ENCODE measurements at regions not wholly inside any gene's neighbourhood (a gene's known extent, or its start where the extent isn't known, plus 50 kb on each side); places are given as distances from the start of the nearest gene placed in this dataset.
"Not testable (repeated sequence)": the region's sequence is repeated elsewhere in the genome, so short reads cannot be mapped to it uniquely, and the experiment has no call there.

DNA sequence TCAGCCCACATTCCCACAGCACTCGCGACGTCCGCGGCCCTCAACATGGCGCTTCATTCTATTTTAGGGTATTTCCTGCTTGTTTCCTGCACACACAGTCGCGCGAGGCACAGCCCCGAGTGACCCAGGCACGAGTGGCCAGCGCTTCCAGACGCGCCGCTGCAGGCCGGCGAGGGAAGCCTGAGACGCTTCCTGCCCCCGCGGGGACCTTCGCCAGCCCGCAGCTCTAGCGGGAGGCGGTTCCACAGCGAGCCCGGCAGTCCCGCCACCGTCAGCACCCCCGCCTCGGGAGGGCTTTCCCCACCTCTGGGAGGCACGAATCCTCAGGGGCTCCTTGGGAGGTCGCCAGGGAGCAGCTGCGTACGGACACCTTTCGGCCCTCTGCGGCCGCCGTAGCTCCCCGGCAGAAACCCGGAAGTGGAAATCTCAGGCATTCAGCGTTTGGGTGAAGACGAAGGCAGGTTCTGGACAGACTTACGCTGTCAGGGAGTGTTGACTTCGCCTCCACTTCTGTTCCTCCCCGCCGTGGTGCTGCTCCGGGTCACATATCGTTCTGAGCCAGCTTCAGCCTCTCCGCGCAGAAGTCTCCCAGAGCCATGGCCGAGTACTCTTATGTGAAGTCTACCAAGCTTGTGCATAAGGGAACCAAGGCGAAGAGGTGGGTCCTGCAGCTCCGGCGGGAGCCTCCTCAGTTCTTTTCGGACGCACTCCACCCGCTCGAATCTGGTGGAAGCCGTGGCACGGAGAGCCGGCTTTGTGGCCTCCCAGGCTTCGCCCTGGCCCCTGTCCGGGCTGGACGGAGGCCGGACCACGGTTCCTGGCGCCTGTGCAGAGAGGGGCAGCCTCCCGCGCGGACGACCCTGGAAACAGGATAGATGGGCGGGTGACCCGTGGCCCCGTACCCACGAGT, 2925.9 kb upstream of the OR11H1 start:
- Histone ChIP-seq H3K27me3 (no peaks in the 10 kb centered on the region), H3K4me1 (no peaks in the 10 kb centered on the region), H3K9me3 (no peaks in the 10 kb centered on the region), H3K27ac (no peak overlapping the region), H3K4me3 (no peak overlapping the region), H3K36me3 (peaks cover 0 to 2% of the 10 kb centered on the region in 2 donors)
- intact Hi-C loops (cut with DNase I; ENCODE audit: low total_unique reads), result no loop called here
- no peak for TF ChIP-seq POLR2A (IDR thresholded peaks at IDR 0.05)
- TF ChIP-seq, protein P1, sequence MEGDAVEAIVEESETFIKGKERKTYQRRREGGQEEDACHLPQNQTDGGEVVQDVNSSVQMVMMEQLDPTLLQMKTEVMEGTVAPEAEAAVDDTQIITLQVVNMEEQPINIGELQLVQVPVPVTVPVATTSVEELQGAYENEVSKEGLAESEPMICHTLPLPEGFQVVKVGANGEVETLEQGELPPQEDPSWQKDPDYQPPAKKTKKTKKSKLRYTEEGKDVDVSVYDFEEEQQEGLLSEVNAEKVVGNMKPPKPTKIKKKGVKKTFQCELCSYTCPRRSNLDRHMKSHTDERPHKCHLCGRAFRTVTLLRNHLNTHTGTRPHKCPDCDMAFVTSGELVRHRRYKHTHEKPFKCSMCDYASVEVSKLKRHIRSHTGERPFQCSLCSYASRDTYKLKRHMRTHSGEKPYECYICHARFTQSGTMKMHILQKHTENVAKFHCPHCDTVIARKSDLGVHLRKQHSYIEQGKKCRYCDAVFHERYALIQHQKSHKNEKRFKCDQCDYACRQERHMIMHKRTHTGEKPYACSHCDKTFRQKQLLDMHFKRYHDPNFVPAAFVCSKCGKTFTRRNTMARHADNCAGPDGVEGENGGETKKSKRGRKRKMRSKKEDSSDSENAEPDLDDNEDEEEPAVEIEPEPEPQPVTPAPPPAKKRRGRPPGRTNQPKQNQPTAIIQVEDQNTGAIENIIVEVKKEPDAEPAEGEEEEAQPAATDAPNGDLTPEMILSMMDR (IDR thresholded peaks at IDR 0.05), result no peak
- no peak for DNase-seq

DNA sequence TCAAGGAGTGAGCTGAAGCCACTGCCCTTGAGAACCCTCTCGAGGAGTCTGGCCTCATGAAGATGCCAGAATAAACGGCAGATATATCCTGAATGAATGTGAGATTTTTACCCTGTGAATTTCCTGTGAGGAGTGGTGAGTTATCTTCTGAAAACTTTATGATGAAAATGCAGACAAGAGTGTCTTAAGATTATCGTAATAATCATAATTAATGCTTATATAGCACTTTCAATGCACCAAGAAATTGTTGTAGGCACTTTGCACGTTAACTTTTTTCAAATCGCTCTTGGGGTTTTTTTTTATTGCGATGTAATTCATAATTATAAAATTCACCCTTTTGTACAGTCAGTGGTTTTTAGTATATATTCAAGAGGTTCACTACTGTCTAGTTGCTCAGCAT, 2924.6 kb upstream of the OR11H1 start:
- H3K27ac ChIP-seq; intact Hi-C loops (cut with DNase I; ENCODE audit: low total_unique reads); H3K27me3 ChIP-seq; H3K4me1 ChIP-seq; H3K36me3 ChIP-seq; DNase-seq; H3K4me3 ChIP-seq; H3K9me3 ChIP-seq: not testable (repeated sequence)

DNA sequence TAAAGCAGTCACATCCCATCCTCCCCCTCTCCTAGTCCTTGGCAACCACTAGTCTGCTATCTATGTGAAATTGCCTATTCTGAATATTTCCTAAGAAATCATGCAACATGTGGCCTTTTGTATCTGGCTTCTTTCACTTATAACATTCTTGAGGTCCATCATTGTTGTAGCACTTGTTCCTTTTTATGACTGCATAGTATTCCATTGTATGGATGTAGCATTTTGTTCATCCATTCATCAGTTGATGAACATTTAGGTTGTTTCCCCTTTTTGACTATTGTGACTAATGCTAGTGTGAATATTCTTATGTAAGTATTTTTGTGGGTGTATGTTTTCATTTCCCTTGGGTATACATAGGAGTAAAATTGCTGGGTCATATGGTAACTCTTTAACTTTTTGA, 2924.2 kb upstream of the OR11H1 start:
- H3K4me1 ChIP-seq; H3K27me3 ChIP-seq; H3K27ac ChIP-seq; H3K9me3 ChIP-seq; H3K4me3 ChIP-seq; DNase-seq; intact Hi-C loops (cut with DNase I; ENCODE audit: low total_unique reads); H3K36me3 ChIP-seq: not testable (repeated sequence)

DNA sequence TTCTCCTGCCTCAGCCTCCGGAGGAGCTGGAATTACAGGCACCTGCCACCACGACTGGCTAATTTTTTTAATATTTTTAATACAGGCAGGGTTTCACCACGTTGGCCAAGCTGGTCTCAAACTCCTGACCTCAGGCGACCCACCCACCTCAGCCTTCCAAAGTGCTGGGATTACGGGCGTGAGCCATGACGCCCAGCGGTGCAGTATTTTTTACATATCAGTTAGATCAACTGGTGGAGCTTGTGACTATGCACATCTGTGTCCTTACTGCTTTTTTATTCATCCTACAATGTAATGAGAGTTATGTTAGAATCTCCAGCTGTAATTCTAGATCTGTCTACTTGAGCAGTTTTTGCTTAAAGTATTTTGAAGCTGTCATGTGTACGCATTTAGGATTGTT, 2919.5 kb upstream of the OR11H1 start:
- intact Hi-C loops (cut with DNase I; ENCODE audit: low total_unique reads); H3K9me3 ChIP-seq; H3K27me3 ChIP-seq; H3K27ac ChIP-seq; DNase-seq; H3K4me1 ChIP-seq; H3K36me3 ChIP-seq; H3K4me3 ChIP-seq: not testable (repeated sequence)

DNA sequence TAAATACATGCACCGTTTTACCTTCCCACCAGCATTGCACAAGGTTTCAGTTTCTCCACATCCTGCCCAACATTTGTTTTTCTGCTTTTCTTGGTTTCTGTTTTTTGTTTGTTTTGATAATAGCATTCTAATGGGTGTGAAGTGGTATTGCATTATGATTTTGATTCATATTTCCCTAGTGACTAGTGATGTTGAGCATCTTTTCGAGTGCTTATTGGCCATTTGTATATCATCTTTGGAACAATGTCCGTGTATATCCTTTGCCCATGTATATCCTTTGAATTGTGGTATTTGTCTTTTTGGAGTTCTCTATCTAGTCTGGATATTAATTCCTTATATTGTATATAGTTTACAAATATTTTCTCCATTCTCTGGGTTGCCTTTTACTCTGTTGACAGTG, 2914.8 kb upstream of the OR11H1 start:
- Histone ChIP-seq H3K27ac (no peak overlapping the region), H3K27me3 (no peaks in the 10 kb centered on the region), H3K4me3 (no peak overlapping the region), H3K9me3 (peaks cover 0 to 3% of the 10 kb centered on the region in 2 donors), H3K4me1 (no peaks in the 10 kb centered on the region), H3K36me3 (no peaks in the 10 kb centered on the region)
- intact Hi-C loops (cut with DNase I; ENCODE audit: low total_unique reads), result no loop called here
- TF ChIP-seq POLR2A (IDR thresholded peaks at IDR 0.05), result no peak
- TF ChIP-seq, protein P1 (IDR thresholded peaks at IDR 0.05), result no peak
- DNase-seq, result no peak

DNA sequence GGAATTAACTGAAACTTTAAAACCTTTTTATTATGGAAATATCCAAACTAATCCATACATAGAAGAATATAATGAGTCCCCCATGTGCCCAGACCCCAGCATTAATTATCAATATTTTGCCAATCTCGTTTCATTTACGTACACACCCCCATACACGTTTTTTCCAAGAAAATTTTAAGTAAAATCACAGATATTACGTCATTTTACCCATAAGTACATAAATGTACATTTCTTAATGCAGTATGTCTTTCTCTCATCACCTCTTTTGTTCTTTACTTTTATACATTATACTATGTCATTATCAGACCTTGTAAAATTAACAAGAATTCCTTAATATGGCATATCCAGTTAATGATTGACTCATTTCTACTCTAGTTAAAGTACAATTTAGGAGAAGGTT, 2914.1 kb upstream of the OR11H1 start:
- H3K9me3 ChIP-seq; intact Hi-C loops (cut with DNase I; ENCODE audit: low total_unique reads); H3K36me3 ChIP-seq; H3K27me3 ChIP-seq; DNase-seq; H3K27ac ChIP-seq; H3K4me1 ChIP-seq; H3K4me3 ChIP-seq: not testable (repeated sequence)

DNA sequence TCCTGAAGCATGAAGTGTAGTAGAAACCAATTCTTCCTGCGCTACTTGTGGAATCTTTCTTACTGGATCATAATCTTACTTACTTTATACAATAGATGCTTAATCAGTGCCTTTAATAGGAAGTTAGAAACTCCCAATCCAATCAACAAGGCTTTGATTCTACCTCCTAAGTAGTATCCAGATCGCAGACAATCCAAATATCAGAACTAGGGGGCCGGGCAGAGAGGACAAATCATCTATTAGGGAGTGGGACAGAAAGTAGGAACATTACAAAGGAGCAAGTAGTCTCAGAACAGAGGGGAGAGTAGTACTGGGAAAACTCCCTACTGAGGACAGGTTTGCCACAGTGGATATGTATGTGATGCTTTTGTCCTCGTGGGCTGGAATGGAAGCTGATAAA, 2901.1 kb upstream of the OR11H1 start:
- DNase-seq; H3K27ac ChIP-seq; H3K4me3 ChIP-seq; H3K9me3 ChIP-seq; H3K4me1 ChIP-seq; intact Hi-C loops (cut with DNase I; ENCODE audit: low total_unique reads); H3K27me3 ChIP-seq; H3K36me3 ChIP-seq: not testable (repeated sequence)

DNA sequence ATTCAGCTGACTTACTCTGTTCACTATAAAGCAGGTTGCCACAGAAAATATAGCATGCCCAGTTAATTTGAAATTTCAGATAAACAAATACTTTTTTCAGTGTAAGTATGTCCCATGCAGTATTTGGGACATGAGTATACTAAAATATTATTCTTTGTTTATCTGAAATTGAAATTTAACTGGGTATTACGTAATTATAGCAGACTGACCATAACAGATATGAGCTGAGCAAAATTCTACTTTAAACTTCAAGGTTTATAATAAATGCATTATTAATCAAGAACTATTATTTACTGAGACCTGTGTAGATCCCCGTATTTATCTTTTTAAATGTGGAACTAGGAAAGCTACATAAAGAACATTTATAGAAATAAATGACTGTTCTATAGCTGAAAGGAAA, 2898.2 kb upstream of the OR11H1 start:
- intact Hi-C loops (cut with DNase I; ENCODE audit: low total_unique reads); DNase-seq; H3K27me3 ChIP-seq; H3K36me3 ChIP-seq; H3K4me1 ChIP-seq; H3K27ac ChIP-seq; H3K4me3 ChIP-seq; H3K9me3 ChIP-seq: not testable (repeated sequence)

DNA sequence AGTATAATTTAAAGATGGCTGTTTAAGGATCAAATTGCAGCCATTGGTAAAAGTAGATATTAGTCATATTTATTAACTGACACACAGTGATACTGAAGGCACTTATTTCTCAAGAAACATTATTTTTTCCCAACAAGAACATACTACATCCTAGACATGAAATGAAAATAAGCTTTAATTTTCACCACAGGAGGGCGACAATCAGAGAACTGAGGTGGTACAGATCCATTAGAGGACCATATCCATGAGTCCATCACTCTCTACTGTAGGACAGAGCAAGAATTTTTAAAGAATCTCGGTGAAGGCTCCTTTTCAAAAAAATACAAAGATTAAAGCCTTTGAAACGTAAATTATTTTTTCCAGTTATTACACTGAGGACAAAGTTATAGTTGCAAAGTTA, 2897.0 kb upstream of the OR11H1 start:
- H3K27me3 ChIP-seq; H3K4me1 ChIP-seq; H3K27ac ChIP-seq; DNase-seq; H3K9me3 ChIP-seq; intact Hi-C loops (cut with DNase I; ENCODE audit: low total_unique reads); H3K4me3 ChIP-seq; H3K36me3 ChIP-seq: not testable (repeated sequence)

DNA sequence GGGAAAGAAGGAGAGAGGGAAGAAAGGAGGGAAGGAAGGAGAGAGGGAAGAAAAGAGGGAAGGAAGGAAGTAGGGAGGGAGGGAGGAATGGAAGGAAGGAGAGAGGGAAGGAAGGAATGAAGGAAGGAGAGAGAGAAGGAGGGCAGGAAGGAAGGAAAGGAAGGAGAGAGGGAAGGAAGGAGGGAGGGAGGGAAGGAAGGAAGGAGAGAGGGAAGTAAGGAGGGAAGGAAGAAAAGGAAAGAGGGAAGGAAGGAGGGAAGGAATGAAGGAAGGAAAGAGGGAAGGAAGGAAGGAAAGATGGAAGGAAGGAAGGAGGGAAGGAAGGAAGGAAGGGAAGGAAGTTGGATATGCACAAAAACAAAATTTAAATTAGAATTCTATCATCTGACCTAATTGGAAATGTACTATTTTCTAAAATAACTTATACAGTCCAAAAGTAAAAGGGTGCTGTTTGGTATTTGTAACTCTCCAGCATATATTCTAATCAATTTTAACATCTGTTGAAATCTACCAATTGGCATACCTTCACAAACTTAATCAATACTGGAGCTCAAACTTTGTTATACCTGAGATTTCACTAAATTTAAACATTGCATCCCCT, 2890.3 kb upstream of the OR11H1 start:
- DNase-seq; H3K9me3 ChIP-seq; intact Hi-C loops (cut with DNase I; ENCODE audit: low total_unique reads); H3K27ac ChIP-seq; H3K4me3 ChIP-seq; H3K27me3 ChIP-seq; H3K36me3 ChIP-seq; H3K4me1 ChIP-seq: not testable (repeated sequence)

DNA sequence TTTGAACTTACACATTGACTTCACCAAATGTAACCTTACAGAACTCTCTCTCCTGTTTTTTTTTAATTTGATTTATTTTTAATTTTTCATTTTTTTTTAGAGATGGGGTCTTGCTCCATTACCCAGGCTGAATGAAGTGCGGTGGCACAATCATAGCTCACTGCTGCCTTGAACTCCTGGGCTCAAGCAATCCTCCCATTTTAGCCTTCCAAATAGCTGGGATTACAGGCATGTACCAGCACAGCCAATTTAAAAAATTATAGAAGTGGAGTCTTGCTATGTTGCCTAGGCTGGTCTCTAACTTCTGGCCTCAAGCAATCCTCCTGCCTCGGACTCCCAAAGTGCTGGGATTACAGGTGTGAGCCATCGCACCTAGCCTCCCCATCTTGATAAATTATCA, 2889.7 kb upstream of the OR11H1 start:
- H3K4me1 ChIP-seq; intact Hi-C loops (cut with DNase I; ENCODE audit: low total_unique reads); H3K27ac ChIP-seq; H3K27me3 ChIP-seq; DNase-seq; H3K9me3 ChIP-seq; H3K4me3 ChIP-seq; H3K36me3 ChIP-seq: not testable (repeated sequence)

All from uterus (tissue), 3 donors.